Skeletal muscle satellite cell (primary cell): ENCODE measurements at regions not wholly inside any gene's neighbourhood (a gene's known extent, or its start where the extent isn't known, plus 50 kb on each side); places are given as distances from the start of the nearest gene placed in this dataset.

Source experiments
- H3K27me3 ChIP-seq: 2 replicates; pipeline ENCODE4 v1.7.0; 2013; ENCODE audit warnings: low read length; ENCODE audit not compliant: control insufficient read depth, insufficient read depth
- H3K36me3 ChIP-seq: 2 replicates; pipeline ENCODE4 v1.7.0; 2013; ENCODE audit warnings: mild to moderate bottlenecking, control low read depth, low read length; ENCODE audit not compliant: insufficient read depth
- H3K4me1 ChIP-seq: 2 replicates; pipeline ENCODE4 v1.7.0; 2013; ENCODE audit warnings: low read length; ENCODE audit not compliant: control insufficient read depth, insufficient read depth
- H3K4me2 ChIP-seq: 2 replicates; pipeline ENCODE4 v1.7.0; 2013; ENCODE audit warnings: mild to moderate bottlenecking, low read length
- H3K4me3 ChIP-seq: 2 replicates; pipeline ENCODE4 v1.7.0; 2013; ENCODE audit warnings: low read length
- H3K9ac ChIP-seq: 2 replicates; pipeline ENCODE4 v1.7.0; 2013; ENCODE audit warnings: mild to moderate bottlenecking, low read depth, low read length, moderate library complexity
- H3K9me3 ChIP-seq: replicated peaks from 2 replicates; pipeline ENCODE4 v1.7.0; 2013; ENCODE audit warnings: mild to moderate bottlenecking, control low read depth, low read length

DNA sequence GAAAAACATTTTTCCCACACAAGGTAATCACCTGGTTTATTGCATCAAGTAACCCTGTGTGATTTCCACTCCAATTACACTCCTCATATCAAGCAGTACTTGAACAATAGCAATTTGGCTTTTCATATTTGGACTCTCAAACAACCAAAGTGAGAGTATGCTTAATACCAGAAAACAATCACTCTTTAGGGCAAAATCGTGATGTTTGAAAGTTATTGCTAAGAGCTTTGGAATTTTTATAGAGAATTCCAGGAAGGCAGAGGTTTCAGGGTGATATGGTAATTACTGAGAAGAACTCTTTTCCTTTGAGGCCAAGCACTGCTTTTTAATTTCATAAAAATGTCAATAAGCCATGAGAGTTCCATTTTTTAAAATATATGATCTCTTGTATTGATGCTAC is 779.5 kb upstream of the LRRTM1 start:
- no peaks in the 10 kb centered on the region for H3K4me1 ChIP-seq
- no peak overlapping the region for H3K4me3 ChIP-seq
- no peak overlapping the region for H3K9ac ChIP-seq
- peaks cover 3% of the 10 kb centered on the region for H3K9me3 ChIP-seq
- H3K27me3 ChIP-seq = no peaks in the 10 kb centered on the region
- no peak overlapping the region for H3K4me2 ChIP-seq
- no peaks in the 10 kb centered on the region for H3K36me3 ChIP-seq

DNA sequence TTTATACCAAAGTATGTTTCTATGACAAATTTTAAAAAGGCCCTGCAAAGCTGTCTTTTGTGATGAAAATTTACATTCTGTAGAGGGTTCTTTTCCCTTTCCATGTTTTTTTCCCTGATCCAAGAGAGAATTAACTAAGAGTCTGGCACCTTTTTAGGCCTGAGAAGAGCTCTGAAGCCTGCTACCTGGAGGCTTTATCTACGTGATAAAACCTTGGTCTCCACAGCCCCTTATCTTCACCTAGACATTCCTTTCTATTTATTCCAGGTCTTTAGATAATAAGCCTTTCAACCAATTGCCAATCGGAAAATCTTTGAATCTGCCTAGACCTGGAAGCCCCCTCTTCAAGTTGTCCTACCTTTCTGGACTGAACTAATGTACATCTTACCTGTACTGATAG is 774.1 kb upstream of the LRRTM1 start:
- no peaks in the 10 kb centered on the region for H3K4me1 ChIP-seq
- no peak overlapping the region for H3K9ac ChIP-seq
- H3K36me3 ChIP-seq = no peaks in the 10 kb centered on the region
- no peak overlapping the region for H3K4me2 ChIP-seq
- no peaks in the 10 kb centered on the region for H3K9me3 ChIP-seq
- no peaks in the 10 kb centered on the region for H3K27me3 ChIP-seq
- H3K4me3 ChIP-seq = no peak overlapping the region

DNA sequence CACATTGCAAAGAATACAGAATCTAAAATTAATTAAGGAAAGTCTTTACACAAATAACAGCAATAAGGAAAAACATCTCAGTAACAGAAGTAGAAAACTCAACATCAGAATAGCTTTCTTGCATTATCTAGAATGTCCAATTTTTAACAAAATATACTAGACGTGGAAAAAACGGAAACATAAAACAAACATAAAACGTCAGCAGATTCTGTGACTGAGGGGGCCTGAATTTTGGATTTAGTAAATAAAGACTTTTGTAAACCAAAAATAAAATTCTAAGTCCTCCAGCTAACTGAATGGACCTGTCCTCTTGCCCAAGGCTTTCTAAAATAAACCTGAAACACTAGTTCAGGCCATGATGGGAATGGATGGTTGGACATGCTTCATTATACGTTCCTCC is 773.5 kb upstream of the LRRTM1 start:
- Histone ChIP-seq H3K27me3 (no peaks in the 10 kb centered on the region), H3K36me3 (no peaks in the 10 kb centered on the region), H3K9ac (no peak overlapping the region), H3K4me3 (no peak overlapping the region), H3K4me1 (no peaks in the 10 kb centered on the region), H3K9me3 (no peaks in the 10 kb centered on the region), H3K4me2 (no peak overlapping the region)

DNA sequence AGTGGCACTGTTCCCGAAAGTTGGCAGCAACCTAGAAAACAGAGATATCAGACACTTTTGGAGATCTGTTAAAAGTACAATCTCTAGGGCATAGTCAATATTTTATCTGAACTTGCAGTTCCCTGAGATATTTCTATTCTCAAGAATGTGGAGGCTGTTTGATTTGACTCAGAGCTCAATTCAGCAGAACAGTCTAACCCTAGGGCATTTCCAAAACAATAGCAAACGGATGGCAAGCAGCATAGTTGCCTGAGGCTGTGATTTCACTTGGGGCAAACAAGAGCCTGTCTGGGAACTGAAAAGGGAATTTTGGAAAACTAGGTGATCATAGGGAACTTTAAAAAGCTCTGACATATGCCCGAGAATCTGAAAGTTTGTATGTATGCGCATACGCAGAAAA is 772.8 kb upstream of the LRRTM1 start:
- H3K4me2 ChIP-seq = no peak overlapping the region
- H3K4me3 ChIP-seq = no peak overlapping the region
- no peaks in the 10 kb centered on the region for H3K27me3 ChIP-seq
- H3K4me1 ChIP-seq = no peaks in the 10 kb centered on the region
- H3K9ac ChIP-seq = no peak overlapping the region
- H3K36me3 ChIP-seq = no peaks in the 10 kb centered on the region
- H3K9me3 ChIP-seq = no peaks in the 10 kb centered on the region

DNA sequence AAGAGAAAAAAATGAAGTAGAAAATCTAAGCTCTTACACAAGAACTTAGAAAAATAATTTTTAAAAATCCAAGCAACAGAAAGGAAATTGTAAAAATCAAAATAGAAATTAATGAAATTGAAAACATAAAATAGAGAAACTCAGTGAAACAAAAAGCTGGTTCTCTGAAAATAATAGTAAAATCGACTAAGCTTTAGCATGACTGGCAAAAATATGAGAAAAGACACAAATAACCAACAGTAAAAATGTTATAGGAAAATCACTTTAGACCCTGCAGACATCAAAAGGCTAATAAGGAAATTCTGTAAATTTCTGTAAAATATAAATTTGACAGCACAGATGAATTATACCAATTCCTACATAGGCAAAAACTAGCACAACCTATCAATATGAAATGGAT is 768.9 kb upstream of the LRRTM1 start:
- Histone ChIP-seq H3K4me2 (no peak overlapping the region), H3K4me3 (no peak overlapping the region)

DNA sequence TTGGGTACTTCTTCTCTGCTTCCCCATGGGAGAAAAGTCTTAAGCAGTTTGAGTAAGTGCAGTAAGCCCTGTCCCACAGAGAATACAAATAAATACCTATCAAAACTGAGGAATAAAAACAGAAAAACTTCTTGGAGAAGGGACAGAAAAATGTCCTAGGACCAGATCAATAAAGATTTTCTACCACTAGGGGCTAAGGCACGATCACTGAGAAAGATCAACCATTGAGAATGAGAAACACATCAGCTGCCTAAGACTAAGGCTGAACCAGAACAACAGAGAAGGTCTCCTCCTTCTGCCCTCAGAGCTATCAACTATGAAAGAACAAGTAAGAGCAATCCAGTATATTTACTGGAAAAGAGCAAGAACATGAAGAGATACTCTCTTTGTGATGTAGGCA is 763.6 kb upstream of the LRRTM1 start:
- Histone ChIP-seq H3K27me3 (no peaks in the 10 kb centered on the region), H3K4me2 (no peak overlapping the region), H3K9ac (no peak overlapping the region), H3K36me3 (no peaks in the 10 kb centered on the region), H3K9me3 (peaks cover 7% of the 10 kb centered on the region), H3K4me3 (no peak overlapping the region), H3K4me1 (no peaks in the 10 kb centered on the region)

More for the DNA sequence above, 768.9 kb upstream of the LRRTM1 start:
- no peak overlapping the region for H3K9ac ChIP-seq
- no peaks in the 10 kb centered on the region for H3K27me3 ChIP-seq
- H3K4me1 ChIP-seq = no peaks in the 10 kb centered on the region
- H3K9me3 ChIP-seq = no peaks in the 10 kb centered on the region
- H3K36me3 ChIP-seq = no peaks in the 10 kb centered on the region

DNA sequence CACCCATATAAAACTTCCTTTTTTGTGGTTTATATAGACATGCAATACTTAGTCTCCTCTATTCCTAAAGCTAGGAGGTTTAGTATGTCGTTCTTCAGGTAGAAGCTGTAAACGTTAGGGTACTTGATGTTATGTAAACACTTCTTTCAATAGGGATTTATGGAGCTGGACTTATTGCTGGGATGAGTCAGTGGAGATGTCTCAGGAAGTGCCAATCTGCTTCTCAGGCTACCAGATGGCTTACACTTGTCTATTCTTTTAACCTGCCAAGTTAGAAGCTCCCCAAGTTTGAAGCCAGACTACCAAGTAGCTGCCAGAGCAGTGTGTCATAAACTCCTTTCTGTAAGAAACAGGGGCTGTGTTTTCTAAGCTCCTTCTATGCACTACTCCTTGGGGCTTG is 756.5 kb upstream of the LRRTM1 start:
- Histone ChIP-seq H3K27me3 (no peaks in the 10 kb centered on the region), H3K9me3 (peaks cover 19% of the 10 kb centered on the region), H3K36me3 (no peaks in the 10 kb centered on the region)

DNA sequence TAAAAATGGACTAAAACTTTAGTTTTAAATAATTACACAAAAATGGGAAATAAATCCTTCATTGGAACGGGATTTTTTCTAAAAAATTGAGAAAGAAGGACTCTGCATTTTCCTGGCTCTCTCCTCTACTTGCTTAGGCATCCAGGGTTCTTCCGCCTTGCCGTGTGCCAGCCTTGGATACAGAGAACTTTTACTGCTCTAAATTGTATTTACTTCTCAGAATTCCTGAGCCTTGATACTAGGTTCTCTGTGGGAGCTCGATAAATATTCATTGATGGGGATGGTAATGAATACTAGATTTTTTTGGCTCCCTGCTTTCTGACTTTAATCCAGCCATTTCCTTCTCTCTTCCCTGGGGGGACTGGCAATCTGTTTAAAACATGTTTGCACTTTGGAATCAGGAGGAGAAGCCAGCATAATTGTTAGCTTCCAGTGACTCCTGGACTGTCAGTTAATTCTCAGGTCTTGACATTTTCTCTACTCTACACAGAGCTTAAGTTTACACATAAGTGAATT is 746.1 kb upstream of the LRRTM1 start:
- Histone ChIP-seq H3K9me3 (peaks cover 2% of the 10 kb centered on the region), H3K4me3 (no peak overlapping the region), H3K36me3 (no peaks in the 10 kb centered on the region), H3K9ac (no peak overlapping the region), H3K4me2 (no peak overlapping the region), H3K4me1 (no peaks in the 10 kb centered on the region), H3K27me3 (no peaks in the 10 kb centered on the region)

More for the DNA sequence above, 756.5 kb upstream of the LRRTM1 start:
- H3K4me3 ChIP-seq = no peak overlapping the region
- no peaks in the 10 kb centered on the region for H3K4me1 ChIP-seq
- no peak overlapping the region for H3K4me2 ChIP-seq
- H3K9ac ChIP-seq = no peak overlapping the region

DNA sequence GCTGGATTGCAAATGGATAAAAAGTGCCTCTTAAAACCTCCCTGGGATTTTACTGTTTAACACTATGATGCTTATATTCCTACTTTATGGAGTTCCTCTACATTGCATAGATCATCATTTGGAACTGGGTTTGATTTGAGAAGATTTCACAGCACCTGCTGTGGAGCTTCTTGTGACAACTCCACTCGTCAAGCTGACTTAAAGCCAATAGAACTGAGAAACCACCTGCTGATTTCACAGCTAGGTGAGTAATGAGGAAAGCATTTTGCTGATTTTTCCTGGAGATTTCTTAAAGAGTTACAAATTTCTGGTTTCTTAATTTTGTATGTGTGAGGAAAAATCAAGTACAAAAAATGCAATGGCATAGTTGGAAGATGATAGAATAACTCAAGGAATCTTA is 739.1 kb upstream of the LRRTM1 start:
- Histone ChIP-seq H3K27me3 (no peaks in the 10 kb centered on the region), H3K9ac (no peak overlapping the region)

DNA sequence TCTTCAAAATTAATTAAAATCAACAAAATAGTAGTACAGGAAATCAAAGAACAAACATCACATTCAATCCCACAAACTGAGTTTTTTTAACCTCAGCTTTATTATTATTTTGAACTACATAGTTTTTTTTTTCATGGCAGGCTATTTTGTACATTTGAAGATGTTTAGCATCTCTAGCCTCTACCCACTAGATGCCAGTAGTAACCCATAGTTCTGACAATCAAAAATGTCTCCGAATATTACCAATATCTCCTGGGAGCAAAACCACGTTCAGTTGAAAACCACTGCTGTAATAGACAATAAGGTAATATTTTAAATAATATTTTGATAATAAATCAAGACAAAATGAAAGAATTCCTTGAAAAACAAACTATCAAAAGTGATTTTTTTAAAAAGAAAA is 702.6 kb upstream of the LRRTM1 start:
- Histone ChIP-seq H3K4me2 (no peak overlapping the region), H3K27me3 (no peaks in the 10 kb centered on the region), H3K4me3 (no peak overlapping the region), H3K36me3 (no peaks in the 10 kb centered on the region), H3K9me3 (peaks cover 4% of the 10 kb centered on the region), H3K4me1 (no peaks in the 10 kb centered on the region), H3K9ac (no peak overlapping the region)

More for the DNA sequence above, 739.1 kb upstream of the LRRTM1 start:
- no peak overlapping the region for H3K4me2 ChIP-seq
- H3K36me3 ChIP-seq = no peaks in the 10 kb centered on the region
- H3K4me3 ChIP-seq = no peak overlapping the region
- no peaks in the 10 kb centered on the region for H3K4me1 ChIP-seq
- no peaks in the 10 kb centered on the region for H3K9me3 ChIP-seq

DNA sequence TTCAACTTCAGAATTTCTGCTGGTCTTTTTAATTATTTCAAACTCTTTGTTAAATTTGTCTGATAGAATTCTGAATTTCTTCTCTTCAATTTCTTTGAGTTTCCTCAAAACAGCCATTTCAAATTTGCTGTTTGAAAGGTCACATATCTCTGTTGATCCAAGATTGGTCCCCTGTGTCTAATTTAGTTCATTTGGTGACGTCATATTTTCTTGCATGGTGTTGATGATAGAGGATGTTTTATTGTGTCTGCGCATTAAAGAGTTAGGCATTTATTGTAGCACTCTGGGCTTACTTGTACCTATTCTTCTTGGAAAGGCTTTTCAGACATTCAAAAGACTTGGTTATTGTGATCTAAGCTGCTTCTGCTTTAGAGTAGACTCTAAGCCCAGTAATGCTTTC is 698.4 kb upstream of the LRRTM1 start:
- Histone ChIP-seq H3K4me3 (no peak overlapping the region), H3K9me3 (peaks cover 10% of the 10 kb centered on the region), H3K27me3 (no peaks in the 10 kb centered on the region), H3K4me1 (no peaks in the 10 kb centered on the region), H3K36me3 (no peaks in the 10 kb centered on the region), H3K4me2 (no peak overlapping the region), H3K9ac (no peak overlapping the region)

DNA sequence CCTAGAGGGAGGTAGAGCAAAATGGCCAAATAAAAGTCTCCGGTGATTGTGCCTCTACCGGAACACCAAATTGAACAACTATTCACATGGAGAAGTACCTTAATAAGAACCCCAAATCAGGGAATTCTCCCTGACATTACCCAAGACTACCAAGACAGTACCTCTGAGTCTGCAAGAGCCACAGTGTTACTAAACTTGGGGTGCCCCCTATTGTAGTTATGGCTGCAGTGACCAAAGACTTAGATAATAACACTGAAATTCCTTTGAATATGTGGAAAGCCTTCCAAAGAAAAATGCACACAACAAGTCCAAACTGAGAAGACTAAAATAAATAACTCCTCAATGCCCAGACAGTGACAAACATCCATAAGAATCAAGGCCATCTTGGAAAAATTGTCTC is 682.9 kb upstream of the LRRTM1 start:
- Histone ChIP-seq H3K9me3 (peaks cover 8% of the 10 kb centered on the region), H3K27me3 (no peaks in the 10 kb centered on the region), H3K36me3 (no peaks in the 10 kb centered on the region), H3K4me2 (no peak overlapping the region), H3K9ac (no peak overlapping the region), H3K4me1 (no peaks in the 10 kb centered on the region), H3K4me3 (no peak overlapping the region)
